H1 (cell line): ENCODE measurements at regions not wholly inside any gene's neighbourhood (a gene's known extent, or its start where the extent isn't known, plus 50 kb on each side); places are given as distances from the start of the nearest gene placed in this dataset.

Experiments used
- CTCF ChIA-PET: fragments of 300-600 bp; sonication (Branson Sonifier 250); formaldehyde crosslinking; loops from one replicate; lab custom pipeline; 2021; ENCODE audit not compliant: partially characterized antibody; lab: Charles Lee
- POLR2A ChIA-PET: fragments of 300-600 bp; sonication (Branson Sonifier 250); formaldehyde crosslinking; loops from one replicate; lab custom pipeline; 2021; ENCODE audit warnings: inconsistent platforms; ENCODE audit not compliant: partially characterized antibody; lab: Charles Lee
- DNase-seq, 2 experiments: peaks; one replicate each; pipeline versions ENCODE4 v3.0.0 to v3.0.0-alpha.2; 2010 to 2022; ENCODE audit warnings: low spot score in 2 of 2, low read depth in 1 of 2, mixed read lengths in 1 of 2
- FAIRE-seq: peaks from 2 replicates; lab custom pipeline; 2011; peaks lifted over from hg19 to GRCh38; lab: Jason Lieb, UNC
- H2AFZ ChIP-seq: 2 replicates; pipeline ENCODE4 v1.8.1; 2012; ENCODE audit warnings: low read length, inconsistent platforms
- H2AK5ac ChIP-seq: 2 replicates; pipeline ENCODE4 v1.6.1; 2013; ENCODE audit warnings: low read depth, low read length
- H2BK120ac ChIP-seq: replicated peaks from 2 replicates; pipeline ENCODE3; 2013; ENCODE audit warnings: low read depth, low read length, inconsistent platforms
- H2BK12ac ChIP-seq: 2 replicates; pipeline ENCODE4 v1.6.1; 2013; ENCODE audit warnings: low read depth, low read length
- H2BK15ac ChIP-seq: 2 replicates; pipeline ENCODE4 v1.6.1; 2013; ENCODE audit warnings: low read length
- H2BK20ac ChIP-seq: 2 replicates; pipeline ENCODE4 v1.6.1; 2013; ENCODE audit warnings: low read length
- H2BK5ac ChIP-seq: 2 replicates; pipeline ENCODE4 v1.6.1; 2013; ENCODE audit warnings: low read depth, low read length
- H3K14ac ChIP-seq: 2 replicates; pipeline ENCODE4 v1.6.1; 2013; ENCODE audit warnings: inconsistent platforms; ENCODE audit not compliant: insufficient read length
- H3K18ac ChIP-seq: 2 replicates; pipeline ENCODE4 v1.6.1; 2013; ENCODE audit warnings: low read length; ENCODE audit errors: extremely low read depth
- H3K23ac ChIP-seq: 2 replicates; pipeline ENCODE4 v1.6.1; 2013; ENCODE audit warnings: inconsistent platforms; ENCODE audit not compliant: insufficient read length
- H3K23me2 ChIP-seq: 2 replicates; pipeline ENCODE4 v1.6.1; 2013; ENCODE audit warnings: low read depth, low read length
- H3K27ac ChIP-seq: 2 replicates; pipeline ENCODE4 v1.6.1; 2011; ENCODE audit warnings: low read depth, low read length, inconsistent platforms
- H3K27me3 ChIP-seq, 4 experiments: replicated peaks in 1 of 4; 1 replicate in 1 of 4; 2 replicates in 3 of 4; pipeline versions ENCODE4 v1.6.1 to v1.8.1; 2011 to 2013; ENCODE audit warnings: low read length in 3 of 4, mild to moderate bottlenecking in 3 of 4, inconsistent platforms in 2 of 4, mixed read lengths in 2 of 4, moderate library complexity in 1 of 4; ENCODE audit not compliant: control insufficient read depth in 3 of 4, insufficient read depth in 3 of 4; ENCODE audit errors: extremely low read depth in 1 of 4
- H3K36me3 ChIP-seq, 4 experiments: 2 replicates each; pipeline versions ENCODE4 v1.6.1 to v1.8.1; 2011 to 2013; ENCODE audit warnings: mild to moderate bottlenecking in 4 of 4, low read length in 3 of 4, moderate library complexity in 2 of 4, control low read depth in 1 of 4, inconsistent platforms in 1 of 4; ENCODE audit not compliant: insufficient read depth in 4 of 4, control insufficient read depth in 2 of 4
- H3K4ac ChIP-seq: replicated peaks from 2 replicates; pipeline ENCODE3; 2013; ENCODE audit warnings: low read length, low read depth, mixed read lengths, inconsistent platforms; ENCODE audit not compliant: insufficient read length
- H3K4me1 ChIP-seq, 4 experiments: replicated peaks in 1 of 4; 1 replicate in 1 of 4; 2 replicates in 3 of 4; pipeline versions ENCODE4 v1.6.1 to v1.8.1; 2011 to 2013; ENCODE audit warnings: low read length in 3 of 4, inconsistent platforms in 2 of 4, mixed read lengths in 1 of 4; ENCODE audit not compliant: insufficient read depth in 4 of 4, control insufficient read depth in 3 of 4
- H3K4me2 ChIP-seq, 2 experiments: 2 replicates each; pipeline versions ENCODE4 v1.6.1 to v1.8.1; 2011 to 2013; ENCODE audit warnings: low read depth in 2 of 2, low read length in 2 of 2, control low read depth in 1 of 2, inconsistent platforms in 1 of 2, mild to moderate bottlenecking in 1 of 2; ENCODE audit not compliant: insufficient read depth in 1 of 2
- H3K4me3 ChIP-seq, 4 experiments: fragments of 200-600, 300-600 bp in 1 of 4; sonication (generic), shearing (Covaris generic), sonication (Bioruptor Twin) in 1 of 4; 2 replicates each; pipeline versions ENCODE4 v1.5.1 to v1.8.1; 2011 to 2016; ENCODE audit warnings: low read length in 4 of 4, low read depth in 3 of 4, control low read depth in 2 of 4, inconsistent platforms in 2 of 4, mild to moderate bottlenecking in 2 of 4, mixed read lengths in 1 of 4, moderate library complexity in 1 of 4; ENCODE audit not compliant: insufficient read depth in 2 of 4; ENCODE audit errors: extremely low read depth in 1 of 4
- H3K56ac ChIP-seq: replicated peaks from 2 replicates; pipeline ENCODE3; 2013; ENCODE audit warnings: low read depth, mild to moderate bottlenecking, mixed read lengths, low read length, inconsistent platforms; ENCODE audit not compliant: insufficient read length
- H3K79me1 ChIP-seq: 2 replicates; pipeline ENCODE4 v1.6.1; 2013; ENCODE audit warnings: low read depth, low read length, control low read depth
- H3K79me2 ChIP-seq, 2 experiments: 2 replicates each; pipeline versions ENCODE4 v1.6.1 to v1.8.1; 2012 to 2013; ENCODE audit warnings: low read length in 2 of 2, mild to moderate bottlenecking in 2 of 2, inconsistent platforms in 1 of 2; ENCODE audit not compliant: insufficient read depth in 2 of 2, control insufficient read depth in 1 of 2
- H3K9ac ChIP-seq, 4 experiments: replicated peaks in 1 of 4; 1 replicate in 1 of 4; 2 replicates in 3 of 4; pipeline versions ENCODE4 v1.6.1 to v1.8.1; 2011 to 2013; ENCODE audit warnings: low read depth in 3 of 4, low read length in 3 of 4, control low read depth in 2 of 4, mild to moderate bottlenecking in 2 of 4, moderate library complexity in 2 of 4, inconsistent platforms in 1 of 4; ENCODE audit errors: extremely low read depth in 1 of 4
- H3K9me3 ChIP-seq, 2 experiments: 2 replicates each; pipeline versions ENCODE4 v1.6.1 to v1.8.1; 2012 to 2013; ENCODE audit warnings: mild to moderate bottlenecking in 2 of 2, moderate library complexity in 2 of 2, control low read depth in 1 of 2, inconsistent platforms in 1 of 2, low read depth in 1 of 2, low read length in 1 of 2, mixed read lengths in 1 of 2; ENCODE audit not compliant: insufficient read depth in 2 of 2
- H4K20me1 ChIP-seq, 2 experiments: replicated peaks in 1 of 2; 2 replicates each; pipeline versions ENCODE3 to v1.8.1; 2011 to 2013; ENCODE audit warnings: inconsistent platforms in 2 of 2, low read length in 2 of 2, mild to moderate bottlenecking in 1 of 2; ENCODE audit not compliant: insufficient read depth in 2 of 2, control insufficient read depth in 1 of 2
- H4K5ac ChIP-seq: 2 replicates; pipeline ENCODE4 v1.6.1; 2013; ENCODE audit warnings: low read length, low read depth, mixed read lengths, inconsistent platforms; ENCODE audit not compliant: insufficient read length
- H4K8ac ChIP-seq: 2 replicates; pipeline ENCODE4 v1.8.0; 2013; ENCODE audit warnings: mild to moderate bottlenecking, moderate library complexity, low read length, inconsistent platforms; ENCODE audit not compliant: insufficient read depth; ENCODE audit errors: extremely low read depth
- H4K91ac ChIP-seq: replicated peaks from 2 replicates; pipeline ENCODE3; 2013; ENCODE audit warnings: low read length, mixed read lengths, inconsistent platforms; ENCODE audit not compliant: insufficient read length
- BCL11A ChIP-seq, 2 experiments: IDR thresholded peaks; one replicate each; pipeline ENCODE4 v1.6.1; 2011; ENCODE audit warnings: low read depth in 2 of 2, low read length in 2 of 2, mild to moderate bottlenecking in 2 of 2
- GTF2F1 ChIP-seq: IDR thresholded peaks from 2 replicates; pipeline ENCODE4 v1.6.1; 2012; ENCODE audit warnings: low read depth, low read length, improper control_type of control experiment, borderline replicate concordance
- POLR2A ChIP-seq, 2 experiments: IDR thresholded peaks; 1 replicate in 1 of 2; 2 replicates in 1 of 2; pipeline ENCODE4 v1.6.1; 2011; ENCODE audit warnings: low read depth in 2 of 2, low read length in 2 of 2, mild to moderate bottlenecking in 2 of 2; ENCODE audit errors: control extremely low read depth in 1 of 2
- SAP30 ChIP-seq: fragments of 300-600 bp; sonication (generic); IDR thresholded peaks from 2 replicates; pipeline ENCODE4 v1.7.1; 2012; ENCODE audit warnings: low read length, moderate library complexity, mild to moderate bottlenecking, inconsistent platforms; ENCODE audit not compliant: insufficient read depth, insufficient replicate concordance
- SIX5 ChIP-seq: IDR thresholded peaks from 2 replicates; pipeline ENCODE4 v1.6.1; 2011; ENCODE audit warnings: mild to moderate bottlenecking, low read depth, low read length
- SP1 ChIP-seq: IDR thresholded peaks from 2 replicates; pipeline ENCODE4 v1.6.1; 2011; ENCODE audit warnings: low read depth, low read length
- TCF12 ChIP-seq: IDR thresholded peaks from 2 replicates; pipeline ENCODE4 v1.6.1; 2011; ENCODE audit warnings: low read depth, mild to moderate bottlenecking, low read length
- YY1 ChIP-seq: IDR thresholded peaks from 2 replicates; pipeline ENCODE4 v1.6.1; 2011; ENCODE audit warnings: low read depth, mild to moderate bottlenecking, low read length
- WGBS, 2 experiments: shearing (Covaris generic) in 1 of 2; methylation state at CpG; one replicate each; pipeline versions ENCODE4 v1.1.6 to v1.1.7; 2013 to 2015; ENCODE audit warnings: low lambda C conversion rate in 2 of 2, mixed read lengths in 2 of 2, inconsistent platforms in 1 of 2, low coverage in 1 of 2, missing lambda C conversion rate in 1 of 2; ENCODE audit not compliant: insufficient replicate concordance in 2 of 2, insufficient coverage in 1 of 2, insufficient read length in 1 of 2; ENCODE audit errors: extremely low coverage in 1 of 2, missing lambda C conversion rate in 1 of 2; 5-methylcytosine and 5-hydroxymethylcytosine counted together

DNA sequence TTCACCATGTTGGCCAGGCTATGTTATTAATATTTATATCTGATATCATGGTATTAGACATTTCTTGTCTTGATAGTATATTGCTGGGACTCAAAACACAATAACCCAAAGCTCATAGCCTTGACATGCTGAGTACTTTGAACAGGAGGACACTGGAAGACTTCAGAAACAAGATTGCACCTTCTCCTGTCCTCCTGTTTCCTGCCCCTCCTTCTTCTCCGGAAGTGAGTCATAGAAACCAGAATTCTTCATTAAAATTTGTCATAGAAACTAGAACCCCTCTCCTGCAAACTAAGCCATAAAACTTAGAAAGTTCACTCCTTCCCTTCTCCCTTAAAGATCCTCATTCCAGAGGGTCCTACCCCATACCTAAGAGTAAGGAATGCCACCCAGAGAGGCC is 400.2 kb downstream of the SLITRK5 start:
- Histone ChIP-seq H3K79me1 (no peaks in the 10 kb centered on the region), H3K14ac (no peak overlapping the region), H4K20me1 (no peaks in the 10 kb centered on the region), H3K4me1 (no peaks in the 10 kb centered on the region), H3K27ac (no peak overlapping the region), H2BK12ac (no peak overlapping the region)
- DNase-seq = no peak
- POLR2A ChIA-PET = no interaction called here
- CTCF ChIA-PET = no interaction called here
- no peak for TF ChIP-seq SIX5
- TF ChIP-seq GTF2F1 = no peak
- TF ChIP-seq YY1 = no peak
- no peak for TF ChIP-seq POLR2A (IDR thresholded peaks at IDR 0.05; ENCODE audit: control extremely low read depth in 1 of 2, low read depth in 2 of 2, low read length in 2 of 2)
- no peak for TF ChIP-seq TCF12
- no peak for TF ChIP-seq SP1
- TF ChIP-seq BCL11A (IDR thresholded peaks at IDR 0.05; ENCODE audit: low read depth in 2 of 2, low read length in 2 of 2) = no peak
- TF ChIP-seq SAP30 = no peak
- TF ChIP-seq, all 59 proteins: peak for 0
- H2BK5ac ChIP-seq = no peak overlapping the region
- no peak overlapping the region for H4K5ac ChIP-seq
- H3K23me2 ChIP-seq = no peaks in the 10 kb centered on the region
- no peak overlapping the region for H3K9ac ChIP-seq
- H3K9me3 ChIP-seq = no peaks in the 10 kb centered on the region
- no peak overlapping the region for H2BK20ac ChIP-seq
- H2BK120ac ChIP-seq = no peak overlapping the region
- H3K4ac ChIP-seq = no peak overlapping the region
- H3K27me3 ChIP-seq = peaks cover 0 to 1% (median 0%) of the 10 kb centered on the region in 4 experiments; a peak in 1 of 7 replicates
- no peak overlapping the region for H3K4me3 ChIP-seq
- no peak overlapping the region for H3K56ac ChIP-seq
- no peaks in the 10 kb centered on the region for H3K36me3 ChIP-seq
- WGBS, 2 experiments = 77% methylated on average over 1 of the region's 1 CpG; no CpG with 5 or more reads in 1 of the 2 experiments
- no peak overlapping the region for H4K91ac ChIP-seq
- no peaks in the 10 kb centered on the region for H3K79me2 ChIP-seq
- H3K23ac ChIP-seq = no peak overlapping the region
- FAIRE-seq = no peak
- H2BK15ac ChIP-seq = no peak overlapping the region
- H2AFZ ChIP-seq = 0 out of 2 replicates have a peak overlapping the region, but pooled peaks have one; percentile 5
- H3K4me2 ChIP-seq = no peak overlapping the region
- H4K8ac ChIP-seq = no peak overlapping the region
- no peak overlapping the region for H3K18ac ChIP-seq
- no peak overlapping the region for H2AK5ac ChIP-seq
